ENCODE measurements at regions not wholly inside any gene's neighbourhood (a gene's known extent, or its start where the extent isn't known, plus 50 kb on each side); places are given as distances from the start of the nearest gene placed in this dataset.
"Not testable (repeated sequence)": the region's sequence is repeated elsewhere in the genome, so short reads cannot be mapped to it uniquely, and the experiment has no call there.

GRCh38 chr4:160352637-160353036 is 1249.8 kb downstream of the RAPGEF2 start:
- no peak for DNase-seq

- no peak for DNase-seq
Observed at GRCh38 chr4:160353548-160353947, 1250.7 kb downstream of the RAPGEF2 start.

GRCh38 chr4:160362478-160362877 is 1259.6 kb downstream of the RAPGEF2 start:
- no peak for DNase-seq

- DNase-seq = no peak
Observed at GRCh38 chr4:160364217-160364616, 1261.3 kb downstream of the RAPGEF2 start.

GRCh38 chr4:160364665-160365064 is 1261.8 kb downstream of the RAPGEF2 start:
- DNase-seq = not testable (repeated sequence)

GRCh38 chr4:160365383-160365782 is 1262.5 kb downstream of the RAPGEF2 start:
- DNase-seq = not testable (repeated sequence)

- no peak for DNase-seq
Observed at GRCh38 chr4:160370046-160370445, 1267.2 kb downstream of the RAPGEF2 start.

GRCh38 chr4:160371446-160371845 is 1268.6 kb downstream of the RAPGEF2 start:
- no peak for DNase-seq

- no peak for DNase-seq
Observed at GRCh38 chr4:160372390-160372789, 1269.5 kb downstream of the RAPGEF2 start.

- DNase-seq = no peak
Observed at GRCh38 chr4:160373911-160374310, 1271.0 kb downstream of the RAPGEF2 start.

GRCh38 chr4:160375772-160376452 is 1273.0 kb downstream of the RAPGEF2 start:
- DNase-seq = no peak

GRCh38 chr4:160386846-160387245 is 1284.0 kb downstream of the RAPGEF2 start:
- no peak for DNase-seq

- no peak for DNase-seq
Observed at GRCh38 chr4:160399826-160400225, 1296.9 kb downstream of the RAPGEF2 start.

GRCh38 chr4:160403081-160403480 is 1300.2 kb downstream of the RAPGEF2 start:
- DNase-seq = no peak

GRCh38 chr4:160406263-160406825 is 1303.5 kb downstream of the RAPGEF2 start:
- no peak for DNase-seq

GRCh38 chr4:160414496-160414895 is 1311.6 kb downstream of the RAPGEF2 start:
- no peak for DNase-seq

- no peak for DNase-seq
Observed at GRCh38 chr4:160423879-160424451, 1321.1 kb downstream of the RAPGEF2 start.

GRCh38 chr4:160426233-160426632 is 1323.4 kb downstream of the RAPGEF2 start:
- DNase-seq = no peak

- DNase-seq = no peak
Observed at GRCh38 chr4:160450876-160451275, 1348.0 kb downstream of the RAPGEF2 start.

- not testable (repeated sequence) for DNase-seq
Observed at GRCh38 chr4:160481696-160482690, 1379.1 kb downstream of the RAPGEF2 start.

- no peak for DNase-seq
Observed at GRCh38 chr4:160485071-160485687, 1382.3 kb downstream of the RAPGEF2 start.

- no peak for DNase-seq
Observed at GRCh38 chr4:160492181-160492580, 1389.3 kb downstream of the RAPGEF2 start.

Measured in renal pelvis (tissue), 1 donor.